ENCODE measurements at regions not wholly inside any gene's neighbourhood (a gene's known extent, or its start where the extent isn't known, plus 50 kb on each side); places are given as distances from the start of the nearest gene placed in this dataset.

GRCh38 chr12:124681779-124682391 lies 114.5 kb upstream of the NCOR2 start:
- no peak for TF ChIP-seq POLR2AphosphoS5 (IDR thresholded peaks at IDR 0.05; ENCODE audit: borderline replicate concordance, low read depth, low read length)
- TF ChIP-seq EZH2 (IDR thresholded peaks at IDR 0.05) = no peak
- no peak for TF ChIP-seq FOXP2 (optimal IDR thresholded peaks at IDR 0.05; ENCODE audit: control extremely low read depth, extremely low read length, insufficient read depth)

Data from SK-N-MC (cell line).